Karpas-422 (cell line): ENCODE measurements at regions not wholly inside any gene's neighbourhood (a gene's known extent, or its start where the extent isn't known, plus 50 kb on each side); places are given as distances from the start of the nearest gene placed in this dataset.

Experiments used
- DNase-seq: peaks from one replicate; pipeline ENCODE4 v3.0.0-alpha.2; 2015
- H2AFZ ChIP-seq: fragments of 200-600 bp; sonication (generic); 2 replicates; pipeline ENCODE4 v1.6.1; 2014; ENCODE audit warnings: antibody characterized with exemption, low read length, mixed read lengths
- H3K27ac ChIP-seq: fragments of 200-600 bp; sonication (generic); 2 replicates; pipeline ENCODE4 v1.5.1; 2014; ENCODE audit warnings: mild to moderate bottlenecking, low read length, moderate library complexity
- H3K27me3 ChIP-seq: fragments of 200-600 bp; sonication (generic); 2 replicates; pipeline ENCODE4 v1.6.1; 2014; ENCODE audit warnings: low read length, mixed read lengths
- H3K36me3 ChIP-seq: fragments of 200-600 bp; sonication (generic); 2 replicates; pipeline ENCODE4 v1.6.1; 2014; ENCODE audit warnings: low read length, mixed read lengths; ENCODE audit not compliant: insufficient read depth
- H3K4me1 ChIP-seq: fragments of 200-600 bp; sonication (generic); 2 replicates; pipeline ENCODE4 v1.6.1; 2014; ENCODE audit warnings: mild to moderate bottlenecking, low read length, mixed read lengths
- H3K4me2 ChIP-seq: fragments of 200-600 bp; sonication (generic); 2 replicates; pipeline ENCODE4 v1.6.1; 2014; ENCODE audit warnings: low read length, low read depth, mild to moderate bottlenecking; ENCODE audit not compliant: poor library complexity, severe bottlenecking
- H3K4me3 ChIP-seq: fragments of 200-600 bp; sonication (generic); 2 replicates; pipeline ENCODE4 v1.5.1; 2014; ENCODE audit warnings: mild to moderate bottlenecking, antibody characterized with exemption, low read length, mixed read lengths
- H3K79me2 ChIP-seq: fragments of 200-600 bp; sonication (generic); 2 replicates; pipeline ENCODE4 v1.6.1; 2014; ENCODE audit warnings: mild to moderate bottlenecking, low read length, mixed read lengths
- H3K9ac ChIP-seq: fragments of 200-600 bp; sonication (generic); 2 replicates; pipeline ENCODE4 v1.6.0; 2014; ENCODE audit warnings: low read length
- H3K9me2 ChIP-seq: fragments of 200-600 bp; sonication (generic), shearing (Covaris generic); replicated peaks from 2 replicates; pipeline ENCODE4 v1.6.0; 2014; ENCODE audit warnings: mild to moderate bottlenecking, low read length, moderate library complexity; ENCODE audit not compliant: insufficient read depth
- H3K9me3 ChIP-seq: fragments of 300-700, 200-600 bp; sonication (generic); 2 replicates; pipeline ENCODE4 v1.6.1; 2014; ENCODE audit warnings: low read length, mixed read lengths
- H4K20me1 ChIP-seq: fragments of 200-600 bp; sonication (generic); 2 replicates; pipeline ENCODE4 v1.6.1; 2014; ENCODE audit warnings: mild to moderate bottlenecking, antibody characterized with exemption, low read length, low read depth; ENCODE audit not compliant: insufficient read depth

DNA sequence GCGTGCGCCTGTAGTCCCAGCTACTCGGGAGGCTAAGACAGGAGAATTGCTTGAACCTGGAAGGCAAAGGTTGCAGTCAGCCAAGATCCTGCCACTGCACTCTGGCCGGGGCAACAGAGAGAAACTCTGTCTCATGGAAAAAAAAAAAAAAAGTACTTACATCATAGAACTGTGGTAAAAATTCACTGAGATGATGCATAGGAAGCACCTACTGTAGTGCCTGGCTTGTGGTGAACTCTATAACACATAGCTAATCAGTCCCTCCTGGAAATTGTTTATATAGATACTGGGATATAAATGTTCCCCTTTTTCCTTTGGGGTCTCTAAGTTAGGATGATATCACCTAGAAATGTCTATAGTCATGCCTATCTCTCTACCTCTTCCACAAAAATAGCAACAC, 89.7 kb upstream of the CPM start:
- Histone ChIP-seq H3K9me3 (no peaks in the 10 kb centered on the region), H3K4me3 (no peak overlapping the region), H3K27ac (no peak overlapping the region), H3K4me1 (no peaks in the 10 kb centered on the region), H3K4me2 (no peak overlapping the region), H2AFZ (no peak overlapping the region), H3K9me2 (no peaks in the 10 kb centered on the region), H3K36me3 (no peaks in the 10 kb centered on the region), H3K9ac (no peak overlapping the region), H3K27me3 (no peaks in the 10 kb centered on the region), H3K79me2 (no peaks in the 10 kb centered on the region), H4K20me1 (no peaks in the 10 kb centered on the region)
- DNase-seq: no peak

- Histone ChIP-seq H3K4me3 (no peak overlapping the region), H3K27ac (no peak overlapping the region), H2AFZ (no peak overlapping the region), H3K4me2 (no peak overlapping the region), H4K20me1 (no peaks in the 10 kb centered on the region), H3K36me3 (no peaks in the 10 kb centered on the region), H3K27me3 (no peaks in the 10 kb centered on the region), H3K9ac (no peak overlapping the region), H3K9me3 (no peaks in the 10 kb centered on the region), H3K79me2 (no peaks in the 10 kb centered on the region), H3K9me2 (no peaks in the 10 kb centered on the region), H3K4me1 (no peaks in the 10 kb centered on the region)
- no peak for DNase-seq
Measured at GRCh38 chr12:69023840-69024239, 90.9 kb upstream of the CPM start.

DNA sequence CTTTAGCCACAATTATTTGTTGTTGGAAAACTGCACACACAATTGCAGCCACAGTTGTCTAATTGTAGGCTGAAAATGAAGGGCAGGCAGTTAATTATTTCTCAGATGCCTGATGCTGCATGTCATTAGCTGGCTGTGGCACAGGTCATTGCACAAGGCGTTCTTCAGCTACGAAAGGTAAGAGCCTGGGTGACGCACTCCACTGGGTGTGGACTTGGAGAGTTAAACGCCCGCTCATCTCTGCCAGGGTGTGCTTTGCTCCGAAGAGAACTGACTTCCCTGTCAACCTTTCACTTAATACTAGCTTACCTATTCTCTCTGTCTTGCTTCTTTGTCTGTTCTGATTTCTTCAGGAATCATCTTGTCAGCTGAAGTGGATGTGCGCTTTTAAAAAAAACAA, 91.4 kb upstream of the CPM start:
- no peak for DNase-seq
- no peaks in the 10 kb centered on the region for H3K79me2 ChIP-seq
- H3K27me3 ChIP-seq: no peaks in the 10 kb centered on the region
- no peak overlapping the region for H3K4me3 ChIP-seq
- no peak overlapping the region for H3K4me2 ChIP-seq
- H3K9me3 ChIP-seq: no peaks in the 10 kb centered on the region
- no peaks in the 10 kb centered on the region for H4K20me1 ChIP-seq
- no peak overlapping the region for H3K27ac ChIP-seq
- H3K9ac ChIP-seq: no peak overlapping the region
- no peak overlapping the region for H2AFZ ChIP-seq
- H3K36me3 ChIP-seq: no peaks in the 10 kb centered on the region
- no peaks in the 10 kb centered on the region for H3K4me1 ChIP-seq
- no peaks in the 10 kb centered on the region for H3K9me2 ChIP-seq

GRCh38 chr12:69024907-69025306, 91.9 kb upstream of the CPM start:
- Histone ChIP-seq H3K4me3 (no peak overlapping the region), H3K9me3 (no peaks in the 10 kb centered on the region), H4K20me1 (no peaks in the 10 kb centered on the region), H3K79me2 (no peaks in the 10 kb centered on the region), H3K4me1 (no peaks in the 10 kb centered on the region), H3K9ac (no peak overlapping the region), H3K27ac (no peak overlapping the region), H2AFZ (no peak overlapping the region), H3K4me2 (no peak overlapping the region), H3K9me2 (no peaks in the 10 kb centered on the region), H3K27me3 (no peaks in the 10 kb centered on the region), H3K36me3 (no peaks in the 10 kb centered on the region)
- no peak for DNase-seq

- Histone ChIP-seq H3K4me1 (no peaks in the 10 kb centered on the region), H3K4me3 (no peak overlapping the region), H3K27me3 (no peaks in the 10 kb centered on the region), H3K79me2 (no peaks in the 10 kb centered on the region), H3K9me3 (no peaks in the 10 kb centered on the region), H3K27ac (no peak overlapping the region), H3K36me3 (no peaks in the 10 kb centered on the region), H4K20me1 (no peaks in the 10 kb centered on the region), H3K4me2 (no peak overlapping the region), H3K9ac (no peak overlapping the region), H2AFZ (no peak overlapping the region), H3K9me2 (no peaks in the 10 kb centered on the region)
- no peak for DNase-seq
Measured at GRCh38 chr12:69026336-69026735, 93.4 kb upstream of the CPM start.

DNA sequence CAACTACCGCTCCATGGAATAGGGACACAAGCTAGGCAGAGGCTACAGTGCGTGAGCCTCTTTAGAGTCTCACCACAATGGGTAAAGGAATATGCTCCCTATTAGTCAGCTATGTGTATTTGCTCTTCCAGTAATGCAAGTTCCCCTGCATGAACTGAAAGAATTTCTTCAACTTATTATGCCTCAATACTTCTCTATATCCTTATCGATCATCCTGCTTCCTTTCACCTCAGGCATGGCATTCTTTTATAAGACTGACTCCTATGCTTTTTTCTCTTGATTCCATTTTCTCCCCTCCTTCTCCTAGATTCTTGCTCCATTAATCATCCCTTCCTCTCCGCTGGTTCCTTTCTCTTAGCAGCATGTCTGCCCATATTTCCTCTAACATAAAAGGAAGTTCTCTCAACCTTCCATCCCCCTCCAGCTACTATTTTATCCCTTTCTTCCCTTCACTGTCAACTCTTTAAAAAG, 94.5 kb upstream of the CPM start:
- Histone ChIP-seq H3K4me3 (no peak overlapping the region), H4K20me1 (no peaks in the 10 kb centered on the region), H3K9me2 (no peaks in the 10 kb centered on the region), H3K79me2 (no peaks in the 10 kb centered on the region), H3K36me3 (no peaks in the 10 kb centered on the region), H3K4me1 (no peaks in the 10 kb centered on the region), H2AFZ (no peak overlapping the region), H3K9ac (no peak overlapping the region), H3K4me2 (no peak overlapping the region), H3K9me3 (no peaks in the 10 kb centered on the region), H3K27me3 (no peaks in the 10 kb centered on the region), H3K27ac (no peak overlapping the region)
- no peak for DNase-seq

DNA sequence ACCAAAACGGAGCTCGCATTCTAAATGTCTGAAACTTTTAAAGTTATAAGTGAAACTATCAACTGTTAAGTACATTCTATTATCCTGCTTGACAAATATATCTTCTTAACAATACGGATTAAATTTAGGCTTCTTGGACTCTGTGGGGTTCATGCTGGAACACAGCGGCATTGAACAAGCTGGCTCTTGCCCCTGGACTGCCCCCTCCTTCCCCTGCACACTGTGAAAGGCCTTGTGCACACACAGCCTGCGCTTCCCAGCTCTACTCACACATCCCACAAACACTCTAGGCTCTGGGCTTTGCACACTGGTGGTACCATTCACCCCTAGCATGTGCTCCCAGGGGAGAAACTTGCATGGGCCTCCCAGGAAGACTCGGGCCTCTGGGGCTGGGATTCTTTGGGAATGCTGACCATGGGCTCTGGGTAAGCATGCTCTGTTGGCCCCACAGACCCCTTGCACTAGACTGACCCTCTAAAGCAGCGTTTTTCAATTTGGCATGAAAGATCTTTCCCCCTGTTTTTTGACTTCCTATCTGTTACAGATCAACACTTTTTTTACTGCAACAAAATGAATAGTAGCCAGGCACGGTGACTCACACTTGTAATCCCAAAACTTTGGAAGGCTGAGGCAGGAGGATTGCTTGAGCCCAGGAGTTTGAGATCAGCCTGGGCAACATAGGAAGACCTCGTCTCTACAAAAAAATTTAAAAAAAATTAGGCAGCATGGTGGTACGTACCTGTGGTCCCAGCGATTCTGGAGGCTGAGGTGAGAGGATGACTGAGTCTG, 96.2 kb upstream of the CPM start:
- H3K4me1 ChIP-seq: no peaks in the 10 kb centered on the region
- no peak for DNase-seq
- no peaks in the 10 kb centered on the region for H3K9me3 ChIP-seq
- H3K36me3 ChIP-seq: no peaks in the 10 kb centered on the region
- H3K27ac ChIP-seq: no peak overlapping the region
- H3K4me2 ChIP-seq: no peak overlapping the region
- H3K27me3 ChIP-seq: no peaks in the 10 kb centered on the region
- no peak overlapping the region for H2AFZ ChIP-seq
- H3K79me2 ChIP-seq: no peaks in the 10 kb centered on the region
- no peaks in the 10 kb centered on the region for H4K20me1 ChIP-seq
- H3K4me3 ChIP-seq: no peak overlapping the region
- H3K9ac ChIP-seq: no peak overlapping the region
- no peaks in the 10 kb centered on the region for H3K9me2 ChIP-seq

- DNase-seq: no peak
- Histone ChIP-seq H3K4me2 (no peak overlapping the region), H3K9me3 (no peaks in the 10 kb centered on the region), H2AFZ (no peak overlapping the region), H3K36me3 (no peaks in the 10 kb centered on the region), H3K4me1 (no peaks in the 10 kb centered on the region), H3K27ac (no peak overlapping the region), H4K20me1 (no peaks in the 10 kb centered on the region), H3K4me3 (no peak overlapping the region), H3K27me3 (no peaks in the 10 kb centered on the region), H3K9ac (no peak overlapping the region), H3K79me2 (no peaks in the 10 kb centered on the region), H3K9me2 (no peaks in the 10 kb centered on the region)
Measured at GRCh38 chr12:69030321-69030720, 97.3 kb upstream of the CPM start.
